Fibroblast of lung (primary cell): ENCODE measurements at regions not wholly inside any gene's neighbourhood (a gene's known extent, or its start where the extent isn't known, plus 50 kb on each side); places are given as distances from the start of the nearest gene placed in this dataset.

Experiments
- EZH2 ChIP-seq: IDR thresholded peaks from 2 replicates; pipeline ENCODE4 v1.5.1; 2012; ENCODE audit warnings: low read length, control low read depth, mild to moderate bottlenecking; ENCODE audit errors: missing control alignments
- TF ChIP-seq, protein P1 (sequence below), 2 donors: IDR thresholded peaks in 1 of 2; conservative IDR thresholded peaks in 1 of 2; 1 replicate in 1 of 2; 2 replicates in 1 of 2; pipeline ENCODE4 v1.5.1; 2011 to 2012; ENCODE audit warnings: low read length in 2 of 2, control low read depth in 1 of 2, inconsistent platforms in 1 of 2, low read depth in 1 of 2, mild to moderate bottlenecking in 1 of 2

GRCh38 chr5:105961572-105961971, 1709.2 kb downstream of the EFNA5 start:
- TF ChIP-seq, protein P1, sequence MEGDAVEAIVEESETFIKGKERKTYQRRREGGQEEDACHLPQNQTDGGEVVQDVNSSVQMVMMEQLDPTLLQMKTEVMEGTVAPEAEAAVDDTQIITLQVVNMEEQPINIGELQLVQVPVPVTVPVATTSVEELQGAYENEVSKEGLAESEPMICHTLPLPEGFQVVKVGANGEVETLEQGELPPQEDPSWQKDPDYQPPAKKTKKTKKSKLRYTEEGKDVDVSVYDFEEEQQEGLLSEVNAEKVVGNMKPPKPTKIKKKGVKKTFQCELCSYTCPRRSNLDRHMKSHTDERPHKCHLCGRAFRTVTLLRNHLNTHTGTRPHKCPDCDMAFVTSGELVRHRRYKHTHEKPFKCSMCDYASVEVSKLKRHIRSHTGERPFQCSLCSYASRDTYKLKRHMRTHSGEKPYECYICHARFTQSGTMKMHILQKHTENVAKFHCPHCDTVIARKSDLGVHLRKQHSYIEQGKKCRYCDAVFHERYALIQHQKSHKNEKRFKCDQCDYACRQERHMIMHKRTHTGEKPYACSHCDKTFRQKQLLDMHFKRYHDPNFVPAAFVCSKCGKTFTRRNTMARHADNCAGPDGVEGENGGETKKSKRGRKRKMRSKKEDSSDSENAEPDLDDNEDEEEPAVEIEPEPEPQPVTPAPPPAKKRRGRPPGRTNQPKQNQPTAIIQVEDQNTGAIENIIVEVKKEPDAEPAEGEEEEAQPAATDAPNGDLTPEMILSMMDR (conservative IDR thresholded peaks at IDR 0.05 in 1 of 2, IDR thresholded peaks at IDR 0.05 in 1 of 2; ENCODE audit: low read depth in 1 of 2, low read length in 2 of 2): no peak
- TF ChIP-seq EZH2: no peak
